WTC11 (cell line): ENCODE measurements at regions not wholly inside any gene's neighbourhood (a gene's known extent, or its start where the extent isn't known, plus 50 kb on each side); places are given as distances from the start of the nearest gene placed in this dataset.

Experiments used
- ATAC-seq: fragments of 200-7000 bp; cut with Tn5 transposase; 2 replicates; pipeline ENCODE4 v1.10.0; 2021; ENCODE audit warnings: mild to moderate bottlenecking, moderate library complexity
- CTCF ChIA-PET: fragments of 300-600 bp; sonication (Branson Sonifier 250); formaldehyde crosslinking; loops from one replicate; lab custom pipeline; 2021; ENCODE audit warnings: antibody characterized with exemption; lab: Charles Lee
- POLR2A ChIA-PET: fragments of 350-600 bp; sonication (Branson Sonifier 250); formaldehyde crosslinking; loops from one replicate; lab custom pipeline; 2021; ENCODE audit warnings: antibody characterized with exemption; lab: Charles Lee
- DNase-seq: peaks from one replicate; pipeline ENCODE4 v3.0.0; 2021; ENCODE audit warnings: low spot score
- H3K27ac Mint-ChIP-seq: 2 replicates; pipeline ENCODE4 v1.8.0; 2021; ENCODE audit warnings: mixed read lengths
- H3K27me3 Mint-ChIP-seq: 2 replicates; pipeline ENCODE4 v1.8.0; 2021; ENCODE audit warnings: low read depth, mild to moderate bottlenecking, moderate library complexity, mixed read lengths
- H3K36me3 Mint-ChIP-seq: 2 replicates; pipeline ENCODE4 v1.8.0; 2021; ENCODE audit warnings: mixed read lengths
- H3K4me1 Mint-ChIP-seq: 2 replicates; pipeline ENCODE4 v1.8.0; 2022; ENCODE audit warnings: mixed read lengths
- H3K4me3 Mint-ChIP-seq: 2 replicates; pipeline ENCODE4 v1.8.0; 2021; ENCODE audit warnings: mild to moderate bottlenecking, moderate library complexity, mixed read lengths
- H3K9me3 Mint-ChIP-seq: 2 replicates; pipeline ENCODE4 v1.8.0; 2021; ENCODE audit warnings: mixed read lengths
- ATF3 ChIP-seq: sonication (generic); formaldehyde crosslinking; conservative IDR thresholded peaks from 2 replicates; pipeline ENCODE4 v1.8.1; 2022; ENCODE audit warnings: mild to moderate bottlenecking, missing genetic modification reagents
- ATF6 ChIP-seq: sonication (generic); formaldehyde crosslinking; IDR thresholded peaks from 2 replicates; pipeline ENCODE4 v1.8.1; 2023; ENCODE audit warnings: mild to moderate bottlenecking, missing genetic modification reagents
- CBFB ChIP-seq: sonication (generic); formaldehyde crosslinking; IDR thresholded peaks from 2 replicates; pipeline ENCODE4 v1.8.1; 2022; ENCODE audit warnings: mild to moderate bottlenecking, low read depth, missing genetic modification reagents
- CREM ChIP-seq: sonication (generic); formaldehyde crosslinking; IDR thresholded peaks from 2 replicates; pipeline ENCODE4 v1.8.1; 2022; ENCODE audit warnings: mild to moderate bottlenecking, missing genetic modification reagents, moderate library complexity
- E2F5 ChIP-seq: sonication (generic); formaldehyde crosslinking; IDR thresholded peaks from 2 replicates; pipeline ENCODE4 v1.8.1; 2022; ENCODE audit warnings: mild to moderate bottlenecking, moderate library complexity, missing genetic modification reagents
- ELF4 ChIP-seq: sonication (generic); formaldehyde crosslinking; IDR thresholded peaks from 2 replicates; pipeline ENCODE4 v1.8.1; 2022; ENCODE audit warnings: low read depth, mild to moderate bottlenecking, moderate library complexity, missing genetic modification reagents
- EMX1 ChIP-seq: fragments of 250-450 bp; sonication (Bioruptor Pico); IDR thresholded peaks from 2 replicates; pipeline ENCODE4 v1.8.0; 2021; ENCODE audit warnings: mild to moderate bottlenecking
- ERG ChIP-seq: fragments of 250-450 bp; sonication (Bioruptor Pico); IDR thresholded peaks from 2 replicates; pipeline ENCODE4 v1.8.0; 2021; ENCODE audit warnings: mild to moderate bottlenecking
- FOXJ3 ChIP-seq: sonication (generic); formaldehyde crosslinking; IDR thresholded peaks from 2 replicates; pipeline ENCODE4 v1.9.0; 2021; ENCODE audit warnings: missing genetic modification reagents, mild to moderate bottlenecking, borderline replicate concordance
- FOXP1 ChIP-seq: sonication (generic); formaldehyde crosslinking; IDR thresholded peaks from 2 replicates; pipeline ENCODE4 v1.8.0; 2022; ENCODE audit warnings: missing genetic modification reagents, mild to moderate bottlenecking, moderate library complexity, borderline replicate concordance
- GTF2I ChIP-seq: fragments of 250-450 bp; sonication (Bioruptor Pico); conservative IDR thresholded peaks from 2 replicates; pipeline ENCODE4 v1.4.0; 2021; ENCODE audit warnings: mild to moderate bottlenecking
- OVOL2 ChIP-seq: fragments of 250-450 bp; sonication (Bioruptor Pico); IDR thresholded peaks from 2 replicates; pipeline ENCODE4 v1.9.0; 2021; ENCODE audit warnings: mild to moderate bottlenecking, borderline replicate concordance
- PRRX2 ChIP-seq: fragments of 250-450 bp; sonication (Bioruptor Pico); IDR thresholded peaks from 2 replicates; pipeline ENCODE4 v1.8.0; 2021; ENCODE audit warnings: mild to moderate bottlenecking
- SMAD4 ChIP-seq: sonication (generic); formaldehyde crosslinking; IDR thresholded peaks from 2 replicates; pipeline ENCODE4 v1.8.0; 2022; ENCODE audit warnings: mild to moderate bottlenecking, missing genetic modification reagents
- SOX15 ChIP-seq: fragments of 250-450 bp; sonication (Bioruptor Pico); IDR thresholded peaks from 2 replicates; pipeline ENCODE4 v1.9.0; 2021; ENCODE audit warnings: mild to moderate bottlenecking
- STAT6 ChIP-seq: sonication (generic); formaldehyde crosslinking; conservative IDR thresholded peaks from 2 replicates; pipeline ENCODE4 v1.8.1; 2023; ENCODE audit warnings: mild to moderate bottlenecking, low read depth, missing genetic modification reagents, moderate library complexity
- ZMAT4 ChIP-seq: fragments of 250-450 bp; sonication (Bioruptor Pico); IDR thresholded peaks from 2 replicates; pipeline ENCODE4 v1.9.0; 2021; ENCODE audit warnings: mild to moderate bottlenecking
- ZNF219 ChIP-seq: sonication (generic); formaldehyde crosslinking; IDR thresholded peaks from 2 replicates; pipeline ENCODE4 v1.8.0; 2023; ENCODE audit warnings: missing genetic modification reagents, mild to moderate bottlenecking, borderline replicate concordance
- ZNF232 ChIP-seq: sonication (generic); formaldehyde crosslinking; IDR thresholded peaks from 2 replicates; pipeline ENCODE4 v1.8.0; 2022; ENCODE audit warnings: mild to moderate bottlenecking, missing genetic modification reagents
- ZNF263 ChIP-seq: sonication (generic); formaldehyde crosslinking; IDR thresholded peaks from 2 replicates; pipeline ENCODE4 v1.8.1; 2022; ENCODE audit warnings: low read depth, mild to moderate bottlenecking, moderate library complexity, missing genetic modification reagents
- ZNF425 ChIP-seq: fragments of 250-450 bp; sonication (Bioruptor Pico); conservative IDR thresholded peaks from 2 replicates; pipeline ENCODE4 v1.9.0; 2021; ENCODE audit warnings: mild to moderate bottlenecking
- ZSCAN18 ChIP-seq: fragments of 250-450 bp; sonication (Bioruptor Pico); IDR thresholded peaks from 2 replicates; pipeline ENCODE4 v2.1.2; 2022; ENCODE audit warnings: mild to moderate bottlenecking, moderate library complexity

GRCh38 chr16:7206469-7206868 is 126.2 kb upstream of the RBFOX1 start (continued):
- no peak for TF ChIP-seq ZSCAN18 (CRISPR knock-in tag)
- TF ChIP-seq, all 79 proteins: peak for 0

GRCh38 chr16:7200320-7200719 is 132.3 kb upstream of the RBFOX1 start:
- TF ChIP-seq ERG, result no peak
- no peak for TF ChIP-seq STAT6 (CRISPR knock-in tag)
- no peak for TF ChIP-seq GTF2I (CRISPR knock-in tag)
- no peak for TF ChIP-seq ZMAT4 (CRISPR knock-in tag)
- TF ChIP-seq ZNF232, result no peak
- no peak for TF ChIP-seq SOX15 (CRISPR knock-in tag)
- TF ChIP-seq E2F5 (CRISPR knock-in tag), result no peak
- no peak for TF ChIP-seq ELF4 (CRISPR knock-in tag)
- TF ChIP-seq PRRX2 (CRISPR knock-in tag), result no peak
- no peak for TF ChIP-seq CBFB (CRISPR knock-in tag)
- TF ChIP-seq SMAD4 (CRISPR knock-in tag), result no peak
- TF ChIP-seq, all 79 proteins: peak for 0
- no peak overlapping the region for H3K4me3 Mint-ChIP-seq
- peaks cover 80% of the 10 kb centered on the region for H3K9me3 Mint-ChIP-seq
- ChIA-PET POLR2A (no interaction called here), CTCF (no interaction called here)
- no peaks in the 10 kb centered on the region for H3K4me1 Mint-ChIP-seq
- H3K27me3 Mint-ChIP-seq, result peaks cover 27% of the 10 kb centered on the region
- no peak for DNase-seq
- no peak overlapping the region for H3K27ac Mint-ChIP-seq
- ATAC-seq, result no peak
- H3K36me3 Mint-ChIP-seq, result peaks cover 82% of the 10 kb centered on the region

- Mint-ChIP-seq H3K4me3 (no peak overlapping the region), H3K4me1 (no peaks in the 10 kb centered on the region), H3K27me3 (peaks cover 3% of the 10 kb centered on the region), H3K36me3 (peaks cover 64% of the 10 kb centered on the region), H3K27ac (no peak overlapping the region), H3K9me3 (peaks cover 70% of the 10 kb centered on the region)
- POLR2A ChIA-PET, result no interaction called here
- CTCF ChIA-PET, result no interaction called here
- DNase-seq (no peak), ATAC-seq (no peak)
- TF ChIP-seq ATF6 (no peak), FOXP1 (CRISPR knock-in tag) (no peak), FOXJ3 (CRISPR knock-in tag) (no peak), ERG (no peak), EMX1 (CRISPR knock-in tag) (no peak), ATF3 (no peak), OVOL2 (no peak), ZNF219 (CRISPR knock-in tag) (no peak), ZNF425 (CRISPR knock-in tag) (no peak), ZNF263 (CRISPR knock-in tag) (no peak), CREM (no peak)
Observed at GRCh38 chr16:7185689-7186088, 147.0 kb upstream of the RBFOX1 start.
